ENCODE measurements at regions not wholly inside any gene's neighbourhood (a gene's known extent, or its start where the extent isn't known, plus 50 kb on each side); places are given as distances from the start of the nearest gene placed in this dataset.

- TF ChIP-seq, protein P1, sequence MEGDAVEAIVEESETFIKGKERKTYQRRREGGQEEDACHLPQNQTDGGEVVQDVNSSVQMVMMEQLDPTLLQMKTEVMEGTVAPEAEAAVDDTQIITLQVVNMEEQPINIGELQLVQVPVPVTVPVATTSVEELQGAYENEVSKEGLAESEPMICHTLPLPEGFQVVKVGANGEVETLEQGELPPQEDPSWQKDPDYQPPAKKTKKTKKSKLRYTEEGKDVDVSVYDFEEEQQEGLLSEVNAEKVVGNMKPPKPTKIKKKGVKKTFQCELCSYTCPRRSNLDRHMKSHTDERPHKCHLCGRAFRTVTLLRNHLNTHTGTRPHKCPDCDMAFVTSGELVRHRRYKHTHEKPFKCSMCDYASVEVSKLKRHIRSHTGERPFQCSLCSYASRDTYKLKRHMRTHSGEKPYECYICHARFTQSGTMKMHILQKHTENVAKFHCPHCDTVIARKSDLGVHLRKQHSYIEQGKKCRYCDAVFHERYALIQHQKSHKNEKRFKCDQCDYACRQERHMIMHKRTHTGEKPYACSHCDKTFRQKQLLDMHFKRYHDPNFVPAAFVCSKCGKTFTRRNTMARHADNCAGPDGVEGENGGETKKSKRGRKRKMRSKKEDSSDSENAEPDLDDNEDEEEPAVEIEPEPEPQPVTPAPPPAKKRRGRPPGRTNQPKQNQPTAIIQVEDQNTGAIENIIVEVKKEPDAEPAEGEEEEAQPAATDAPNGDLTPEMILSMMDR (IDR thresholded peaks at IDR 0.05) = no peak
- DNase-seq (ENCODE audit: low spot score) (no peak), ATAC-seq (ENCODE audit: low FRiP score) (no peak)
Observed at GRCh38 chr4:14615671-14616070, 386.6 kb upstream of the CPEB2 start.

- DNase-seq (ENCODE audit: low spot score) (no peak), ATAC-seq (ENCODE audit: low FRiP score) (no peak)
- TF ChIP-seq, protein P1 (IDR thresholded peaks at IDR 0.05) = no peak
Observed at GRCh38 chr4:14620567-14621141, 381.6 kb upstream of the CPEB2 start.

DNA sequence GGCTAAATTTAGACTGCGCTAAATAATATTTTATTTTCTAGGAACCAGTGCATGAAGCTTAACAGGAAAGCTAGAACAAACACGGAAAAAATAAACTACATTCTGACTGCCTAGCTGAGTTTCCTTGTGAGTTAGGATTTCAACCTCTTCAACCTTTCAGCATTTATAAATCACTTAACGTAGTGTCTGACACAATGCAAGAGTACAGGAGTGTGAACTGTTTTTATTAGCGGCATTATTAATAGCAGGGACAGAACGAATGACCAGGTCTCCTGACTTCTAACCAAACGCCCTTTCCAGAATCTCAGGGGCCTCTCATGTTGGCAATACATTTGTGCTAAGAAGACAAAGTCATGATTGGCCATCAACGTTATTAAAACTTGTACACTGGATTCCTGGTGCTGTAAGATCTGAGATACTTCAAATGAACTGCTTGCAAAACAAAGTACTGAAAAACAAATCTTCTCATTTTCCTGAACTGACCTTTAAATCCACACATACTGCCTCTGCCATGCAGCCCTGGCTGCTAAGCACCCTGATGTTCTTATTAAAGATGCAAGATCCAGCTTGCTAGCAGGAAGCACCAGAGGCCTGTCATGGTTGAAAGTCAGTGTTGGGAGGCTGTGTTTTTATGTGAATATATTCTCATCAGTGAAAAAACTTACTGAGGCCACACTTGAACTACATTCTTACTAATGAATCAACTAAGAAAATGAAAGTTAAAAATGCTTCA, 380.4 kb upstream of the CPEB2 start:
- ATAC-seq (ENCODE audit: low FRiP score) = no peak

GRCh38 chr4:14627038-14627437, 375.2 kb upstream of the CPEB2 start:
- TF ChIP-seq, protein P1 (IDR thresholded peaks at IDR 0.05) = no peak

More for the DNA sequence above, 380.4 kb upstream of the CPEB2 start:
- no peak for DNase-seq (ENCODE audit: low spot score)
- TF ChIP-seq, protein P1 (IDR thresholded peaks at IDR 0.05) = no peak

GRCh38 chr4:14631806-14632440, 370.4 kb upstream of the CPEB2 start:
- ATAC-seq (ENCODE audit: low FRiP score) = no peak
- TF ChIP-seq, protein P1 (IDR thresholded peaks at IDR 0.05) = no peak
- DNase-seq (ENCODE audit: low spot score) = no peak

More at GRCh38 chr4:14627038-14627437, 375.2 kb upstream of the CPEB2 start:
- DNase-seq (ENCODE audit: low spot score) (no peak), ATAC-seq (ENCODE audit: low FRiP score) (no peak)

- DNase-seq (ENCODE audit: low spot score) (no peak), ATAC-seq (ENCODE audit: low FRiP score) (no peak)
- TF ChIP-seq, protein P1 (IDR thresholded peaks at IDR 0.05) = no peak
Observed at GRCh38 chr4:14636563-14636962, 365.7 kb upstream of the CPEB2 start.
